ENCODE measurements at regions not wholly inside any gene's neighbourhood (a gene's known extent, or its start where the extent isn't known, plus 50 kb on each side); places are given as distances from the start of the nearest gene placed in this dataset.

- CTCF ChIA-PET = no interaction called here
Observed at GRCh38 chr7:110564246-110564645, 526.7 kb upstream of the LRRN3 start.

GRCh38 chr7:110568388-110568787, 522.5 kb upstream of the LRRN3 start:
- Histone ChIP-seq H3K4me3 (ENCODE audit: low read depth, low read length) (no peak overlapping the region), H3K4me1 (ENCODE audit: control insufficient read depth, insufficient read depth, low read length) (no peaks in the 10 kb centered on the region), H3K27ac (ENCODE audit: extremely low read depth, low read depth, low read length) (no peak overlapping the region), H3K9me3 (ENCODE audit: control insufficient read depth, insufficient read depth, low read depth, low read length) (no peaks in the 10 kb centered on the region), H3K36me3 (ENCODE audit: control insufficient read depth in 2 of 2, insufficient read depth in 1 of 2, low read length in 2 of 2) (no peaks in the 10 kb centered on the region)
- ChIA-PET POLR2A (no interaction called here), CTCF (no interaction called here)
- TF ChIP-seq ZNF473 (tag by site-specific recombination; IDR thresholded peaks at IDR 0.05) (no peak), ZNF514 (tag by site-specific recombination; IDR thresholded peaks at IDR 0.05) (no peak), ZFP3 (tag by site-specific recombination; IDR thresholded peaks at IDR 0.05; ENCODE audit: low read depth) (no peak), ZNF394 (tag by site-specific recombination; IDR thresholded peaks at IDR 0.05; ENCODE audit: borderline replicate concordance) (no peak), FEZF1 (tag by site-specific recombination; IDR thresholded peaks at IDR 0.05) (no peak), ZNF280C (tag by site-specific recombination; IDR thresholded peaks at IDR 0.05) (no peak), ZBTB48 (tag by site-specific recombination; IDR thresholded peaks at IDR 0.05) (no peak), ZNF37A (tag by site-specific recombination; IDR thresholded peaks at IDR 0.05) (no peak), ZNF324 (tag by site-specific recombination; IDR thresholded peaks at IDR 0.05) (no peak), ZBTB17 (tag by site-specific recombination; IDR thresholded peaks at IDR 0.05) (no peak)

More at GRCh38 chr7:110564246-110564645, 526.7 kb upstream of the LRRN3 start:
- H3K27ac ChIP-seq (ENCODE audit: extremely low read depth, low read depth, low read length) = no peak overlapping the region
- POLR2A ChIA-PET = no interaction called here
- H3K9me3 ChIP-seq (ENCODE audit: control insufficient read depth, insufficient read depth, low read depth, low read length) = no peaks in the 10 kb centered on the region
- TF ChIP-seq KLF8 (tag by site-specific recombination; IDR thresholded peaks at IDR 0.05) = no peak
- no peak for TF ChIP-seq ZNF391 (tag by site-specific recombination; IDR thresholded peaks at IDR 0.05; ENCODE audit: borderline replicate concordance, low read depth)
- TF ChIP-seq SETDB1 (IDR thresholded peaks at IDR 0.05; ENCODE audit: insufficient read length, low read length) = no peak
- TF ChIP-seq ZNF830 (tag by site-specific recombination; IDR thresholded peaks at IDR 0.05; ENCODE audit: low read depth) = no peak
- TF ChIP-seq ZNF292 (tag by site-specific recombination; IDR thresholded peaks at IDR 0.05; ENCODE audit: borderline replicate concordance, low read depth) = no peak
- TF ChIP-seq ZNF148 (tag by site-specific recombination; IDR thresholded peaks at IDR 0.05; ENCODE audit: borderline replicate concordance) = no peak
- no peak for TF ChIP-seq ZNF629 (tag by site-specific recombination; IDR thresholded peaks at IDR 0.05)
- no peak for TF ChIP-seq ZNF48 (tag by site-specific recombination; IDR thresholded peaks at IDR 0.05)
- no peak for TF ChIP-seq ZFP69B (tag by site-specific recombination; IDR thresholded peaks at IDR 0.05)
- no peak for TF ChIP-seq AEBP2 (tag by site-specific recombination; IDR thresholded peaks at IDR 0.05; ENCODE audit: borderline replicate concordance)
- no peak for TF ChIP-seq YY2 (tag by site-specific recombination; IDR thresholded peaks at IDR 0.05)
- no peak for TF ChIP-seq ZNF843 (tag by site-specific recombination; IDR thresholded peaks at IDR 0.05)
- no peak for TF ChIP-seq RBAK (tag by site-specific recombination; IDR thresholded peaks at IDR 0.05)
- TF ChIP-seq ZNF654 (tag by site-specific recombination; IDR thresholded peaks at IDR 0.05; ENCODE audit: low read depth) = no peak
- TF ChIP-seq MEIS1 (CRISPR knock-in tag; IDR thresholded peaks at IDR 0.05; ENCODE audit: borderline replicate concordance) = no peak
- TF ChIP-seq ZNF548 (tag by site-specific recombination; IDR thresholded peaks at IDR 0.05) = no peak
- TF ChIP-seq ZNF837 (tag by site-specific recombination; IDR thresholded peaks at IDR 0.05) = no peak
- TF ChIP-seq KLF1 (tag by site-specific recombination; IDR thresholded peaks at IDR 0.05) = no peak
- no peaks in the 10 kb centered on the region for H3K4me1 ChIP-seq (ENCODE audit: control insufficient read depth, insufficient read depth, low read length)
- H3K4me3 ChIP-seq (ENCODE audit: low read depth, low read length) = no peak overlapping the region
- H3K36me3 ChIP-seq (ENCODE audit: control insufficient read depth in 2 of 2, insufficient read depth in 1 of 2, low read length in 2 of 2) = no peaks in the 10 kb centered on the region
